ENCODE measurements at regions not wholly inside any gene's neighbourhood (a gene's known extent, or its start where the extent isn't known, plus 50 kb on each side); places are given as distances from the start of the nearest gene placed in this dataset.

- no peak for TF ChIP-seq TCF7 (CRISPR knock-in tag; IDR thresholded peaks at IDR 0.05; ENCODE audit: low read depth)
- TF ChIP-seq MAX (CRISPR knock-in tag; IDR thresholded peaks at IDR 0.05), result no peak
- TF ChIP-seq FOXK1 (CRISPR knock-in tag; IDR thresholded peaks at IDR 0.05), result no peak
- TF ChIP-seq KAT7 (CRISPR knock-in tag; IDR thresholded peaks at IDR 0.05; ENCODE audit: borderline replicate concordance), result no peak
- no peak for TF ChIP-seq E2F1 (CRISPR knock-in tag; IDR thresholded peaks at IDR 0.05)
- TF ChIP-seq NR1H2 (CRISPR knock-in tag; IDR thresholded peaks at IDR 0.05), result no peak
Measured at GRCh38 chr13:59603646-59604045, 560.1 kb downstream of the DIAPH3 start.

All from WTC11 (cell line).